ENCODE measurements at regions not wholly inside any gene's neighbourhood (a gene's known extent, or its start where the extent isn't known, plus 50 kb on each side); places are given as distances from the start of the nearest gene placed in this dataset.

DNA sequence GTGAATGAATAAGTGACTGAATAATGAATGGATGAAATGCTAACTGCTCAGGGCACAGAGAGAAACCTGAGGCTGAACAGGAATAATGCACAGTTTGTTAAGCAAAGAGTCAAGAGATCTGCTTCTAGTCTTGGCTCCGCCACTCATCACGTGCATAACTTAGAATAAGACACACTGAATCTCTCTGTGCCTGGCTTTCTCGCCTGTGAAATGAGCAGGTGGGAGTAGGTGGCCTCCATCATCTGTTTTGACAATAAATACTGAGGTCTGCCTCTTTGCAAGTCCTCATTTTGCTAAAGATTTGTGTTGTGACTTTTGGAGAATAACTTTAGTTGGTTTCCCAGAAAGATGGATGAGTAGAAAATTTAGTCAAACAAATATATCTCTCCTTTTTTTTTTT lies 318.0 kb downstream of the FBXW7 start:
- TF ChIP-seq CTCF (IDR thresholded peaks at IDR 0.05) (no peak), ZFX (IDR thresholded peaks at IDR 0.05; ENCODE audit: borderline replicate concordance) (no peak)

All from 22Rv1 (cell line).